ENCODE measurements at regions not wholly inside any gene's neighbourhood (a gene's known extent, or its start where the extent isn't known, plus 50 kb on each side); places are given as distances from the start of the nearest gene placed in this dataset.

DNA sequence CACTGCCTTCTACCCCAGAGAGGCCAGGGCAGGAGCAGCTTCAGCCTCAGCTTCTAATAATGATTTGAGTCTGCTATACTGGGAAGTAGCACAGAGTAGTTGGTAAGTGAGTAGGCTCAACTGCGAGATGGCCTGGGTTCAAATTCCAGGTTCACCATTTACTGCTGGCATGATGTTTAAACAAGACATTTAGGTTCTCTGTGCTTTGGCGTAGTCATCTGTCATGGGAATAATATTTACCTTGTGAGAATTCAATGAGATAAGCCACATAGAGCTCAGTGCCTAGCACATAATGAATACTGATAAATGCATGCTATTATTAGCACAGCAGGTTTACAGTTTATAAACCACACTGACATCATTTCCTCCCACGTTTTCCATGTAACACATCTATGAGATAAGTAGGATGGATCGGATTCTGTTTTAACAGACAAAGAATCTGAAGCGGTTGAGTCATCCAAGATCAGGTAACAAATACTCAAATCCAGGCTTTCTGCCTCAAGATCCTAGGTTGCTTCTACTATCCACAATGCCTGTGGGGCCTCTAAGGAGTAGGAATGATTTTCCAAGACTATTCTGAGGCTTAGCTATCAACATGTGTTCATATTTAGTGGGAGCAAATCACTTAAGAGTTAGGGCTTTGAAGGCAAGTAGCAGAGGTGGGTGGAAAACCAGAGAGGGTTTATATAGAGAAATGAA is 72.9 kb upstream of the DTNBP1 start:
- TF ChIP-seq POLR2AphosphoS5 (IDR thresholded peaks at IDR 0.05; ENCODE audit: low read depth, low read length) (no peak), SIN3A (IDR thresholded peaks at IDR 0.05; ENCODE audit: borderline replicate concordance, insufficient read depth, low read depth, low read length) (no peak)
- TF ChIP-seq, protein P1, sequence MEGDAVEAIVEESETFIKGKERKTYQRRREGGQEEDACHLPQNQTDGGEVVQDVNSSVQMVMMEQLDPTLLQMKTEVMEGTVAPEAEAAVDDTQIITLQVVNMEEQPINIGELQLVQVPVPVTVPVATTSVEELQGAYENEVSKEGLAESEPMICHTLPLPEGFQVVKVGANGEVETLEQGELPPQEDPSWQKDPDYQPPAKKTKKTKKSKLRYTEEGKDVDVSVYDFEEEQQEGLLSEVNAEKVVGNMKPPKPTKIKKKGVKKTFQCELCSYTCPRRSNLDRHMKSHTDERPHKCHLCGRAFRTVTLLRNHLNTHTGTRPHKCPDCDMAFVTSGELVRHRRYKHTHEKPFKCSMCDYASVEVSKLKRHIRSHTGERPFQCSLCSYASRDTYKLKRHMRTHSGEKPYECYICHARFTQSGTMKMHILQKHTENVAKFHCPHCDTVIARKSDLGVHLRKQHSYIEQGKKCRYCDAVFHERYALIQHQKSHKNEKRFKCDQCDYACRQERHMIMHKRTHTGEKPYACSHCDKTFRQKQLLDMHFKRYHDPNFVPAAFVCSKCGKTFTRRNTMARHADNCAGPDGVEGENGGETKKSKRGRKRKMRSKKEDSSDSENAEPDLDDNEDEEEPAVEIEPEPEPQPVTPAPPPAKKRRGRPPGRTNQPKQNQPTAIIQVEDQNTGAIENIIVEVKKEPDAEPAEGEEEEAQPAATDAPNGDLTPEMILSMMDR (IDR thresholded peaks at IDR 0.05): no peak

Data from Panc1 (cell line).